OCI-LY7 (cell line): ENCODE measurements at regions not wholly inside any gene's neighbourhood (a gene's known extent, or its start where the extent isn't known, plus 50 kb on each side); places are given as distances from the start of the nearest gene placed in this dataset.
"Not testable (repeated sequence)": the region's sequence is repeated elsewhere in the genome, so short reads cannot be mapped to it uniquely, and the experiment has no call there.

ENCODE experiments used
- BruUV-seq: library from RNA; stranded (reverse); fragments of 400-500 nt; replicated peaks from 2 replicates; lab custom pipeline; 2021; lab: Mats Ljungman, UMichigan
- CTCF ChIA-PET: fragments of 300-600 bp; sonication (Branson Sonifier 250); formaldehyde crosslinking; loops from one replicate; lab custom pipeline; 2022; ENCODE audit warnings: antibody characterized with exemption; ENCODE audit not compliant: unreplicated experiment; lab: Charles Lee
- POLR2A ChIA-PET: fragments of 300-600 bp; sonication (Branson Sonifier 250); formaldehyde crosslinking; loops from one replicate; lab custom pipeline; 2022; ENCODE audit warnings: antibody characterized with exemption; lab: Charles Lee
- DNase-seq: peaks from one replicate; pipeline ENCODE4 v3.0.0-alpha.2; 2015; ENCODE audit warnings: low spot score
- H2AFZ ChIP-seq: fragments of 200-600 bp; sonication (generic), shearing (Covaris generic); 2 replicates; pipeline ENCODE4 v1.6.1; 2014; ENCODE audit warnings: mild to moderate bottlenecking, antibody characterized with exemption, low read length, moderate library complexity
- H3K27ac ChIP-seq: fragments of 200-600 bp; sonication (generic); 2 replicates; pipeline ENCODE4 v1.5.1; 2014; ENCODE audit warnings: mixed run types, low read depth, mild to moderate bottlenecking, moderate library complexity, low read length, inconsistent platforms; ENCODE audit not compliant: poor library complexity, severe bottlenecking
- H3K36me3 ChIP-seq: fragments of 200-600 bp; sonication (generic); 2 replicates; pipeline ENCODE4 v1.6.1; 2014; ENCODE audit warnings: mild to moderate bottlenecking, antibody characterized with exemption, low read length, moderate library complexity, mixed read lengths; ENCODE audit not compliant: insufficient read depth
- H3K4me1 ChIP-seq: fragments of 200-600 bp; sonication (generic); 2 replicates; pipeline ENCODE4 v1.5.1; 2014; ENCODE audit warnings: mild to moderate bottlenecking, low read length; ENCODE audit not compliant: insufficient read depth, poor library complexity, severe bottlenecking
- H3K4me2 ChIP-seq: fragments of 200-600 bp; sonication (generic); 2 replicates; pipeline ENCODE4 v1.6.1; 2014; ENCODE audit warnings: mild to moderate bottlenecking, low read length
- H3K4me3 ChIP-seq: fragments of 200-600 bp; sonication (generic); 2 replicates; pipeline ENCODE4 v1.5.1; 2014; ENCODE audit warnings: mild to moderate bottlenecking, low read depth, low read length; ENCODE audit not compliant: poor library complexity, severe bottlenecking
- H3K79me2 ChIP-seq: fragments of 200-600 bp; sonication (generic); 2 replicates; pipeline ENCODE4 v1.6.1; 2016; ENCODE audit warnings: low read depth, mild to moderate bottlenecking, low read length, moderate library complexity, mixed read lengths; ENCODE audit not compliant: insufficient read depth
- H3K9me2 ChIP-seq: fragments of 200-600 bp; sonication (generic); 2 replicates; pipeline ENCODE4 v1.6.1; 2016; ENCODE audit warnings: mild to moderate bottlenecking, low read length, mixed read lengths; ENCODE audit not compliant: insufficient read depth
- H3K9me3 ChIP-seq: fragments of 200-600 bp; sonication (generic); 2 replicates; pipeline ENCODE4 v1.6.1; 2014; ENCODE audit warnings: mild to moderate bottlenecking, mixed run types, low read length, mixed read lengths
- H4K20me1 ChIP-seq: fragments of 200-600 bp; sonication (generic); 2 replicates; pipeline ENCODE4 v1.6.1; 2014; ENCODE audit warnings: mild to moderate bottlenecking, antibody characterized with exemption, low read length, moderate library complexity, mixed read lengths; ENCODE audit not compliant: insufficient read depth
- EZH2phosphoT487 ChIP-seq: fragments of 200-600 bp; sonication (generic); IDR thresholded peaks from 2 replicates; pipeline ENCODE4 v1.6.1; 2018; ENCODE audit warnings: low read depth, borderline replicate concordance, mild to moderate bottlenecking, mixed run types, antibody characterized with exemption, low read length, moderate library complexity, mixed read lengths
- intact Hi-C: fragments of 100-400 bp; cut with micrococcal nuclease; formaldehyde crosslinking; loops from one replicate; pipeline ENCODE4 v1.10.0; 2022; ENCODE audit not compliant: unreplicated experiment
- TF ChIP-seq, protein P1 (sequence below): fragments of 200-600 bp; sonication (generic); conservative IDR thresholded peaks from 2 replicates; pipeline ENCODE4 v1.5.1; 2014; ENCODE audit warnings: mild to moderate bottlenecking, antibody characterized with exemption, low read length, moderate library complexity, mixed read lengths

DNA sequence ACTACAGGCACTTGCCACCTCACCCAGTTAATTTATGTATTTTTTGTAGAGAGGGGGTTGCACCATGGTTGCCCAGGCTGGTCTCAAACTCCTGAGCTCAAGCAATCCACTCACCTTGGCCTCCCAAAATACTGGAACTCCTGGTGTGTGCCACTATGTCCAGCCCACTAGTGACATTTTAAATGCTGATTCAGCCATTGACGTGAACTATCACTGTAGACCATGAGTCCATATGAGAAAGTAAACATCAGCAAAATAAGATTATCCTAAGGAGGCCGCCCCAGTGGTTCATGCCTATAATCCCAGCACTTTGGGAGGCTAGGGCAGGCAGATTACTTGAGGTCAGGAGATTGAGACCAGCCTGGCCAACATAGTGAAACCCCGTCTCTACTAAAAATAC, 488.1 kb upstream of the EDIL3 start:
- ChIA-PET CTCF (no interaction called here), POLR2A (interaction anchor here (0.7 kb wide), 2 partner anchors 41 to 299 kb away, joined by 4 to 5 read pairs; no protein-coding TSS in a partner anchor)
- no peak overlapping the region for H2AFZ ChIP-seq
- no peaks in the 10 kb centered on the region for H4K20me1 ChIP-seq
- no peak overlapping the region for H3K4me2 ChIP-seq
- BruUV-seq = no TSS peak
- no peak for DNase-seq
- H3K36me3 ChIP-seq = no peaks in the 10 kb centered on the region
- H3K9me2 ChIP-seq = no peaks in the 10 kb centered on the region
- no peaks in the 10 kb centered on the region for H3K9me3 ChIP-seq
- intact Hi-C loops = no loop called here
- TF ChIP-seq, protein P1, sequence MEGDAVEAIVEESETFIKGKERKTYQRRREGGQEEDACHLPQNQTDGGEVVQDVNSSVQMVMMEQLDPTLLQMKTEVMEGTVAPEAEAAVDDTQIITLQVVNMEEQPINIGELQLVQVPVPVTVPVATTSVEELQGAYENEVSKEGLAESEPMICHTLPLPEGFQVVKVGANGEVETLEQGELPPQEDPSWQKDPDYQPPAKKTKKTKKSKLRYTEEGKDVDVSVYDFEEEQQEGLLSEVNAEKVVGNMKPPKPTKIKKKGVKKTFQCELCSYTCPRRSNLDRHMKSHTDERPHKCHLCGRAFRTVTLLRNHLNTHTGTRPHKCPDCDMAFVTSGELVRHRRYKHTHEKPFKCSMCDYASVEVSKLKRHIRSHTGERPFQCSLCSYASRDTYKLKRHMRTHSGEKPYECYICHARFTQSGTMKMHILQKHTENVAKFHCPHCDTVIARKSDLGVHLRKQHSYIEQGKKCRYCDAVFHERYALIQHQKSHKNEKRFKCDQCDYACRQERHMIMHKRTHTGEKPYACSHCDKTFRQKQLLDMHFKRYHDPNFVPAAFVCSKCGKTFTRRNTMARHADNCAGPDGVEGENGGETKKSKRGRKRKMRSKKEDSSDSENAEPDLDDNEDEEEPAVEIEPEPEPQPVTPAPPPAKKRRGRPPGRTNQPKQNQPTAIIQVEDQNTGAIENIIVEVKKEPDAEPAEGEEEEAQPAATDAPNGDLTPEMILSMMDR = no peak
- no peak for TF ChIP-seq EZH2phosphoT487
- H3K4me1 ChIP-seq = no peaks in the 10 kb centered on the region
- H3K79me2 ChIP-seq = no peaks in the 10 kb centered on the region
- H3K27ac ChIP-seq = no peak overlapping the region
- no peak overlapping the region for H3K4me3 ChIP-seq

DNA sequence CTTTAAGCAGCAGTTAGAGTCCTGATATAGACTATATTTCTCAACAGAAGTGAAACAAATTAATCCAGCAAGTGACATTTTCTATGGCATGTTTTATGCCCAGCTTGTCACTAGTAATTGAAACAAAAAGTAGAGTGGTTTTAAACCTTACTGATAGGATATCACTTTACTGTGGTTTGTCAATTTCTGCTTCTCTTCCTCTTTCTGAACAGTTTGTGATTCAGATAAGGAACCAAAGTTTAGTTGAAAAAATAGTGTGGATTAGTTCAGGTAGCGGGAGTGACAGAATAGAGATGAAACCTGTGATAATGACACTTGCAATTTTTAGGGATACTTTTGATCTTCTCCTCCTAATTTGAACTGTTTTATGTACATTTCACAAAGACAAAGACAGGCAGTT, 485.7 kb upstream of the EDIL3 start:
- Histone ChIP-seq H2AFZ (no peak overlapping the region), H4K20me1 (no peaks in the 10 kb centered on the region), H3K9me2 (no peaks in the 10 kb centered on the region), H3K9me3 (no peaks in the 10 kb centered on the region), H3K36me3 (no peaks in the 10 kb centered on the region), H3K27ac (no peak overlapping the region), H3K4me1 (no peaks in the 10 kb centered on the region), H3K79me2 (no peaks in the 10 kb centered on the region), H3K4me2 (no peak overlapping the region), H3K4me3 (no peak overlapping the region)
- TF ChIP-seq, protein P1 = no peak
- no peak for TF ChIP-seq EZH2phosphoT487
- CTCF ChIA-PET = no interaction called here
- no peak for DNase-seq
- BruUV-seq = no TSS peak
- intact Hi-C loops = no loop called here
- POLR2A ChIA-PET = no interaction called here

DNA sequence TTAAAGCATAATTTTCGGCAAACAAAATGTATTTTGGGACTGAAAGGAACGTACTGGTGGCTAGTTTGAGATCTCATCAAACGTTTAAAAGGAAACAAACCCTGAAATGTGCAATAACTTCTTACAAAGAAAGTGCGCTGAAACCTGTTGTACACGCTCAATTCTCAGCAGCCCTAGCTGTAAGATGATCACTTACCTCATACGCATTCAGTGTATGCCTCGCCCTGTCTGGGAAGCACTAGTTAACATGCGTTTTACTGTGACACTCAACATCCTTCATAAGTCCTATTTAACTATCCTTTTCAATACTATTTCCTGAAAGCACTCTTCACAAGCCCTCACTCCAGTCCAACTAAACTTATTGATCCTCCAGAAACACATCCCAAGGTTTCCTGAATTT, 485.0 kb upstream of the EDIL3 start:
- intact Hi-C loops = no loop called here
- no peak for DNase-seq

DNA sequence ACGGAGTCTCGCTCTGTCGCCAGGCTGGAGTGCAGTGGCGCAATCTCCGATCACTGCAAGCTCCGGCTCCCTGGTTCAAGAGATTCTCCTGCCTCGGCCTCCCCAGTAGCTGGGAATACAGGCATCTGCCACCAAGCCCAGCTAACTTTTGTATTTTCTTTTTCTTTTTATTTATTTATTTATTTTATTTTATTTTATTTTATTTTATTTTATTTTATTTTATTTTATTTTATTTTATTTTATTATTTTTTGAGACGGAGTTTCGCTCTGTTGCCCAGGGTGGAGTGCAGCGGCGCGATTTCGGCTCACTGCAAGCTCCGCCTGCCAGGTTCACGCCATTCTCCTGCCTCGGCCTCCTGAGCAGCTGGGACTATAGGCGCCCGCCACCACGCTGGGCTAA, 479.3 kb upstream of the EDIL3 start:
- H2AFZ ChIP-seq, DNase-seq, H3K4me2 ChIP-seq, H3K27ac ChIP-seq, H3K79me2 ChIP-seq, H3K9me2 ChIP-seq, intact Hi-C loops, H3K9me3 ChIP-seq, H4K20me1 ChIP-seq, BruUV-seq, H3K36me3 ChIP-seq, H3K4me3 ChIP-seq, H3K4me1 ChIP-seq, CTCF ChIA-PET: not testable (repeated sequence)
- POLR2A ChIA-PET = interaction anchor here (0.5 kb wide), 1 partner anchor 1273 kb away, joined by 3 read pairs; no protein-coding TSS in a partner anchor

More for the DNA sequence above, 485.0 kb upstream of the EDIL3 start:
- no peaks in the 10 kb centered on the region for H3K9me2 ChIP-seq
- H3K4me3 ChIP-seq = no peak overlapping the region
- H3K4me2 ChIP-seq = no peak overlapping the region
- ChIA-PET CTCF (no interaction called here), POLR2A (interaction anchor here (0.6 kb wide), 1 partner anchor 281 kb away, joined by 3 read pairs; no protein-coding TSS in a partner anchor)
- H3K9me3 ChIP-seq = no peaks in the 10 kb centered on the region
- TF ChIP-seq, protein P1 = no peak
- no peak for TF ChIP-seq EZH2phosphoT487
- no peaks in the 10 kb centered on the region for H3K4me1 ChIP-seq
- H2AFZ ChIP-seq = no peak overlapping the region
- H4K20me1 ChIP-seq = no peaks in the 10 kb centered on the region
- H3K27ac ChIP-seq = no peak overlapping the region
- H3K36me3 ChIP-seq = no peaks in the 10 kb centered on the region
- BruUV-seq = no TSS peak
- H3K79me2 ChIP-seq = no peaks in the 10 kb centered on the region
